ENCODE measurements at regions not wholly inside any gene's neighbourhood (a gene's known extent, or its start where the extent isn't known, plus 50 kb on each side); places are given as distances from the start of the nearest gene placed in this dataset.

GRCh38 chr14:55869397-55870049 lies 248.7 kb upstream of the PELI2 start:
- Histone ChIP-seq H3K4me1 (ENCODE audit: control insufficient read depth in 4 of 4, insufficient read depth in 4 of 4, low read length in 3 of 4) (no peaks in the 10 kb centered on the region), H3K27me3 (ENCODE audit: control insufficient read depth in 4 of 4, insufficient read depth in 4 of 4, low read length in 3 of 4) (no peaks in the 10 kb centered on the region), H3K9me3 (ENCODE audit: control insufficient read depth in 4 of 4, low read length in 3 of 4) (no peaks in the 10 kb centered on the region), H3K36me3 (ENCODE audit: control insufficient read depth in 4 of 4, insufficient read depth in 3 of 4, low read depth in 1 of 4, low read length in 3 of 4) (no peaks in the 10 kb centered on the region), H3K9ac (ENCODE audit: low read depth in 1 of 2, low read length in 2 of 2) (no peak overlapping the region), H3K4me3 (ENCODE audit: low read depth in 1 of 3, low read length in 3 of 3) (no peak overlapping the region), H3K27ac (ENCODE audit: low read depth in 1 of 2, low read length in 2 of 2) (no peak overlapping the region)
- WGBS = 65% methylated on average over 2 of the region's 2 CpGs
- no peak for DNase-seq (ENCODE audit: low spot score)
- TF ChIP-seq FOXA2 (IDR thresholded peaks at IDR 0.05) (no peak), SP1 (IDR thresholded peaks at IDR 0.05) (no peak), HNF4G (IDR thresholded peaks at IDR 0.05) (no peak), MAX (IDR thresholded peaks at IDR 0.05) (no peak), ATF3 (IDR thresholded peaks at IDR 0.05) (no peak), CTCF (IDR thresholded peaks at IDR 0.05; ENCODE audit: low read depth, low read length, missing input control) (no peak), RXRA (IDR thresholded peaks at IDR 0.05) (no peak), YY1 (IDR thresholded peaks at IDR 0.05) (no peak), NR2F2 (IDR thresholded peaks at IDR 0.05) (no peak), ZBTB33 (IDR thresholded peaks at IDR 0.05) (no peak), EGR1 (IDR thresholded peaks at IDR 0.05; ENCODE audit: low read depth in 2 of 2) (no peak), RAD21 (IDR thresholded peaks at IDR 0.05) (no peak), GABPA (IDR thresholded peaks at IDR 0.05 in 1 of 2, conservative IDR thresholded peaks at IDR 0.05 in 1 of 2) (no peak), HNF4A (conservative IDR thresholded peaks at IDR 0.05) (no peak), REST (IDR thresholded peaks at IDR 0.05) (no peak), FOXA1 (IDR thresholded peaks at IDR 0.05) (no peak), TAF1 (conservative IDR thresholded peaks at IDR 0.05) (no peak), JUND (IDR thresholded peaks at IDR 0.05) (no peak)

Measured in liver (tissue), 8 donors.